Trophoblast cell (in vitro differentiated cells and primary cell): ENCODE measurements at regions not wholly inside any gene's neighbourhood (a gene's known extent, or its start where the extent isn't known, plus 50 kb on each side); places are given as distances from the start of the nearest gene placed in this dataset.
A peak's percentile ranks its signal among the peaks of the same experiment; 100 is the strongest.

Source experiments
- DNase-seq, 2 donors: peaks; one replicate each; pipeline ENCODE4 v3.0.0-alpha.2; 2016
- H2AFZ ChIP-seq: 2 replicates; pipeline ENCODE4 v1.6.1; 2013; ENCODE audit warnings: low read length, moderate library complexity, mild to moderate bottlenecking; ENCODE audit not compliant: insufficient read depth, poor library complexity
- H2AK5ac ChIP-seq: 2 replicates; pipeline ENCODE4 v1.6.1; 2013; ENCODE audit warnings: mild to moderate bottlenecking, low read length
- H2BK120ac ChIP-seq: 2 replicates; pipeline ENCODE4 v1.6.1; 2013; ENCODE audit warnings: low read length, mild to moderate bottlenecking, moderate library complexity; ENCODE audit not compliant: insufficient read depth, poor library complexity
- H2BK12ac ChIP-seq: 2 replicates; pipeline ENCODE4 v1.6.1; 2013; ENCODE audit warnings: mild to moderate bottlenecking, low read length, moderate library complexity
- H2BK5ac ChIP-seq: 2 replicates; pipeline ENCODE4 v1.6.1; 2013; ENCODE audit warnings: low read length, low read depth, moderate library complexity, mild to moderate bottlenecking; ENCODE audit not compliant: poor library complexity
- H3K14ac ChIP-seq: 2 replicates; pipeline ENCODE4 v1.6.1; 2013; ENCODE audit warnings: mild to moderate bottlenecking, low read length
- H3K18ac ChIP-seq: 2 replicates; pipeline ENCODE4 v1.6.1; 2013; ENCODE audit warnings: mild to moderate bottlenecking, low read length
- H3K23ac ChIP-seq: 2 replicates; pipeline ENCODE4 v1.6.1; 2013; ENCODE audit warnings: low read length
- H3K27ac ChIP-seq: 2 replicates; pipeline ENCODE4 v1.5.1; 2013; ENCODE audit warnings: low read depth, mild to moderate bottlenecking, inconsistent platforms, low read length, moderate library complexity
- H3K27me3 ChIP-seq: 2 replicates; pipeline ENCODE4 v1.6.1; 2013; ENCODE audit warnings: inconsistent platforms, mild to moderate bottlenecking, low read length, moderate library complexity; ENCODE audit not compliant: insufficient read depth
- H3K36me3 ChIP-seq, 2 experiments: 1 replicate in 1 of 2; 2 replicates in 1 of 2; pipeline ENCODE4 v1.6.1; 2013; ENCODE audit warnings: low read length in 2 of 2, mild to moderate bottlenecking in 2 of 2, moderate library complexity in 1 of 2; ENCODE audit not compliant: insufficient read depth in 2 of 2, control insufficient read depth in 1 of 2
- H3K4ac ChIP-seq: 2 replicates; pipeline ENCODE4 v1.6.1; 2013; ENCODE audit warnings: low read depth, mild to moderate bottlenecking, low read length, moderate library complexity
- H3K4me1 ChIP-seq, 2 experiments: 1 replicate in 1 of 2; 2 replicates in 1 of 2; pipeline ENCODE4 v1.6.1; 2013; ENCODE audit warnings: low read length in 2 of 2, mild to moderate bottlenecking in 2 of 2, moderate library complexity in 1 of 2; ENCODE audit not compliant: insufficient read depth in 2 of 2, control insufficient read depth in 1 of 2
- H3K4me2 ChIP-seq: 2 replicates; pipeline ENCODE4 v1.6.1; 2013; ENCODE audit warnings: inconsistent platforms, mild to moderate bottlenecking, low read length, moderate library complexity
- H3K4me3 ChIP-seq: 2 replicates; pipeline ENCODE4 v1.5.1; 2013; ENCODE audit warnings: mild to moderate bottlenecking, low read depth, low read length, inconsistent platforms
- H3K79me1 ChIP-seq: one replicate; pipeline ENCODE4 v1.6.1; 2013; ENCODE audit warnings: low read length
- H3K79me2 ChIP-seq: 2 replicates; pipeline ENCODE4 v1.6.1; 2013; ENCODE audit warnings: low read length, mild to moderate bottlenecking; ENCODE audit not compliant: control insufficient read depth, insufficient read depth, poor library complexity
- H3K9ac ChIP-seq: 2 replicates; pipeline ENCODE4 v1.6.1; 2013; ENCODE audit warnings: mild to moderate bottlenecking, low read length
- H3K9me3 ChIP-seq: 2 replicates; pipeline ENCODE4 v1.6.1; 2013; ENCODE audit warnings: low read depth, mild to moderate bottlenecking, control low read depth, inconsistent platforms, low read length; ENCODE audit not compliant: insufficient read depth
- H4K12ac ChIP-seq: 2 replicates; pipeline ENCODE4 v1.6.1; 2013; ENCODE audit warnings: low read depth, mild to moderate bottlenecking, low read length, moderate library complexity
- H4K8ac ChIP-seq: 2 replicates; pipeline ENCODE4 v1.6.1; 2013; ENCODE audit warnings: low read depth, mild to moderate bottlenecking, low read length, moderate library complexity
- H4K91ac ChIP-seq: one replicate; pipeline ENCODE4 v1.6.1; 2013; ENCODE audit warnings: low read depth, mild to moderate bottlenecking, low read length, moderate library complexity
- WGBS: extraction: QIAGEN DNeasy Blood & Tissue Kit; methylation state at CpG from one replicate; pipeline ENCODE4 v1.1.7; 2013; ENCODE audit warnings: missing lambda C conversion rate; ENCODE audit not compliant: insufficient read length, insufficient coverage; ENCODE audit errors: extremely low coverage; 5-methylcytosine and 5-hydroxymethylcytosine counted together

- Histone ChIP-seq H3K27ac (no peak overlapping the region), H3K9ac (peak overlapping the region; percentile 53), H3K27me3 (no peaks in the 10 kb centered on the region), H3K18ac (no peak overlapping the region), H3K14ac (no peak overlapping the region), H3K4me2 (no peak overlapping the region), H2AFZ (no peak overlapping the region), H2BK5ac (no peak overlapping the region), H3K4ac (no peak overlapping the region), H3K9me3 (peaks cover 2% of the 10 kb centered on the region), H3K23ac (no peak overlapping the region), H3K4me1 (no peaks in the 10 kb centered on the region), H2BK120ac (no peak overlapping the region), H2AK5ac (no peak overlapping the region), H3K4me3 (no peak overlapping the region), H4K8ac (no peak overlapping the region), H4K12ac (no peak overlapping the region), H2BK12ac (no peak overlapping the region), H3K36me3 (no peaks in the 10 kb centered on the region), H4K91ac (no peak overlapping the region), H3K79me2 (no peaks in the 10 kb centered on the region), H3K79me1 (no peaks in the 10 kb centered on the region)
- no peak for DNase-seq
- WGBS: no CpG with 5 or more reads among the region's 2 CpGs
Measured at GRCh38 chr12:5197656-5198055, 154.0 kb downstream of the KCNA5 start.

DNA sequence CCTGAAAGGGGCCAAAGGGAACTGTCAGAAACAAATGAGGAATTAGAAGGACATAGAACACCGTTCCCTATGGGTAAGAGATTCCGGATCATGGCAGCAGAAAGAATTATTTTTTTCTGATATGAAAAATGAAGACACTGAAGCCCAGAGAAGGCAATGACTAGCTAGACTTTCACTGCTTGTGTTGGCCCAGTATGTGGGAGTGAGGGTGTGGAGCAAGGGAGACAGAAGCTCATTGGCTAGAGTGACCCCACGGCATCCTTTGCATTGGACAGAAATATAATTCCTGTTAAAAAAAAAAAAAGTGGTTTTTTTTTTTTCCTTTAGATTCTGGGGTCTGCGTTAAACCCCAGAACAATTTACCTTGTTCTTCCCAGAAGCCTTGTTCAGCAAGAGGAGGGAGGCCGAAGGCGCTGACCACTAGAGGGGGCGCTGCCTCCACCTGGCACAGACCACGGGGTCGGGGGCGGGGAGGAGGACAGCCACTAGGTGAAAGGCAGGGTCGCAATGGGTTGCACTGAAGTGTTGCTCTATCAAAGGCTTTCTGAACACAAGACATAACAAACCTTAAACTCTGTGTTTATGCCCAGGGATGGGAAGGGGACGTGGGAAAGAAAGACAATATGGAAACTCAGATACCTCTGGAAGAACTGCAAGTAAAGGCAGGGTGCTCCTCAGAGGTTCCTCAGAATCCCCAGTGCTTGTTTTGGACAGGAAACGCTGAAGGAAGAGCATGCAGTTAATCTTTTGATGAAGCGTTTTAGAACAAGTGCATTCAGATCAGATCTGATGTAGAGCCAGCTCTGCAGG lies 156.8 kb downstream of the KCNA5 start:
- Histone ChIP-seq H3K79me1 (no peaks in the 10 kb centered on the region), H2AFZ (no peak overlapping the region), H2BK12ac (no peak overlapping the region), H3K9ac (no peak overlapping the region), H3K27me3 (no peaks in the 10 kb centered on the region), H3K18ac (no peak overlapping the region), H3K36me3 (no peaks in the 10 kb centered on the region), H3K23ac (no peak overlapping the region), H3K79me2 (no peaks in the 10 kb centered on the region), H4K91ac (no peak overlapping the region), H3K14ac (no peak overlapping the region), H3K9me3 (peaks cover 2% of the 10 kb centered on the region), H3K27ac (no peak overlapping the region), H3K4ac (no peak overlapping the region), H2AK5ac (no peak overlapping the region), H3K4me1 (no peaks in the 10 kb centered on the region), H4K8ac (no peak overlapping the region), H2BK5ac (no peak overlapping the region), H4K12ac (no peak overlapping the region), H3K4me2 (no peak overlapping the region), H3K4me3 (no peak overlapping the region), H2BK120ac (no peak overlapping the region)
- WGBS: no CpG with 5 or more reads among the region's 14 CpGs
- peak in 1 of 2 donors; percentile 45 for DNase-seq

- Histone ChIP-seq H3K23ac (no peak overlapping the region), H3K79me1 (no peaks in the 10 kb centered on the region), H3K79me2 (no peaks in the 10 kb centered on the region), H3K4me3 (no peak overlapping the region), H3K27ac (no peak overlapping the region), H3K4ac (no peak overlapping the region), H2BK5ac (no peak overlapping the region), H2BK120ac (no peak overlapping the region), H3K4me1 (no peaks in the 10 kb centered on the region), H3K27me3 (no peaks in the 10 kb centered on the region), H3K18ac (no peak overlapping the region), H3K36me3 (no peaks in the 10 kb centered on the region), H4K91ac (no peak overlapping the region), H2AFZ (no peak overlapping the region), H3K9ac (no peak overlapping the region), H4K12ac (no peak overlapping the region), H2AK5ac (no peak overlapping the region), H3K14ac (no peak overlapping the region), H3K4me2 (no peak overlapping the region), H4K8ac (no peak overlapping the region), H3K9me3 (peaks cover 2% of the 10 kb centered on the region), H2BK12ac (no peak overlapping the region)
- DNase-seq: peak in 1 of 2 donors; percentile 6
- WGBS: no CpG with 5 or more reads among the region's 18 CpGs
Measured at GRCh38 chr12:5201554-5202218, 158.0 kb downstream of the KCNA5 start.

GRCh38 chr12:5203274-5203673 lies 159.6 kb downstream of the KCNA5 start:
- no peak overlapping the region for H4K91ac ChIP-seq
- peaks cover 2% of the 10 kb centered on the region for H3K9me3 ChIP-seq
- H2BK5ac ChIP-seq: no peak overlapping the region
- no CpG with 5 or more reads among the region's 1 CpG for WGBS
- no peak overlapping the region for H4K8ac ChIP-seq
- H3K27ac ChIP-seq: no peak overlapping the region
- H2AFZ ChIP-seq: no peak overlapping the region
- H2BK120ac ChIP-seq: no peak overlapping the region
- H3K4ac ChIP-seq: no peak overlapping the region
- no peak overlapping the region for H3K18ac ChIP-seq
- H3K79me1 ChIP-seq: no peaks in the 10 kb centered on the region
- no peak overlapping the region for H3K14ac ChIP-seq
- H2BK12ac ChIP-seq: no peak overlapping the region
- DNase-seq: no peak
- no peaks in the 10 kb centered on the region for H3K27me3 ChIP-seq
- H2AK5ac ChIP-seq: no peak overlapping the region
- H3K4me3 ChIP-seq: no peak overlapping the region
- no peak overlapping the region for H3K9ac ChIP-seq
- H3K4me2 ChIP-seq: no peak overlapping the region
- no peaks in the 10 kb centered on the region for H3K4me1 ChIP-seq
- H3K79me2 ChIP-seq: no peaks in the 10 kb centered on the region
- no peaks in the 10 kb centered on the region for H3K36me3 ChIP-seq
- no peak overlapping the region for H3K23ac ChIP-seq
- no peak overlapping the region for H4K12ac ChIP-seq
